Suppressor macrophage treated with lipopolysaccharide for 4 hours (primary cell): ENCODE measurements at regions not wholly inside any gene's neighbourhood (a gene's known extent, or its start where the extent isn't known, plus 50 kb on each side); places are given as distances from the start of the nearest gene placed in this dataset.
"Not testable (repeated sequence)": the region's sequence is repeated elsewhere in the genome, so short reads cannot be mapped to it uniquely, and the experiment has no call there.

Experiments
- DNase-seq: peaks from one replicate; pipeline ENCODE4 v3.0.0-alpha.2; 2020

- no peak for DNase-seq
Observed at GRCh38 chr2:234796045-234796591, 155.7 kb upstream of the SH3BP4 start.

- DNase-seq = no peak
Observed at GRCh38 chr2:234795272-234795920, 156.4 kb upstream of the SH3BP4 start.

- DNase-seq = no peak
Observed at GRCh38 chr2:234794866-234795265, 157.0 kb upstream of the SH3BP4 start.

GRCh38 chr2:234793212-234793785, 158.5 kb upstream of the SH3BP4 start:
- DNase-seq = no peak

GRCh38 chr2:234792621-234793022, 159.2 kb upstream of the SH3BP4 start:
- DNase-seq = no peak

GRCh38 chr2:234792096-234792495, 159.7 kb upstream of the SH3BP4 start:
- DNase-seq = not testable (repeated sequence)

GRCh38 chr2:234790380-234790779, 161.4 kb upstream of the SH3BP4 start:
- no peak for DNase-seq

GRCh38 chr2:234789556-234790325, 162.1 kb upstream of the SH3BP4 start:
- no peak for DNase-seq

GRCh38 chr2:234788841-234789240, 163.0 kb upstream of the SH3BP4 start:
- no peak for DNase-seq

- no peak for DNase-seq
Observed at GRCh38 chr2:234788381-234788780, 163.4 kb upstream of the SH3BP4 start.

- DNase-seq = no peak
Observed at GRCh38 chr2:234787114-234787513, 164.7 kb upstream of the SH3BP4 start.

GRCh38 chr2:234773764-234774409, 177.9 kb upstream of the SH3BP4 start:
- DNase-seq = no peak

GRCh38 chr2:234773129-234773528, 178.7 kb upstream of the SH3BP4 start:
- DNase-seq = no peak

GRCh38 chr2:234772733-234773060, 179.1 kb upstream of the SH3BP4 start:
- DNase-seq = no peak

GRCh38 chr2:234771980-234772732, 179.7 kb upstream of the SH3BP4 start:
- DNase-seq = no peak

- no peak for DNase-seq
Observed at GRCh38 chr2:234771176-234771575, 180.6 kb upstream of the SH3BP4 start.

- DNase-seq = no peak
Observed at GRCh38 chr2:234770715-234771141, 181.1 kb upstream of the SH3BP4 start.

- no peak for DNase-seq
Observed at GRCh38 chr2:234770031-234770506, 181.7 kb upstream of the SH3BP4 start.

GRCh38 chr2:234768608-234769196, 183.1 kb upstream of the SH3BP4 start:
- no peak for DNase-seq

- DNase-seq = no peak
Observed at GRCh38 chr2:234765279-234765678, 186.5 kb upstream of the SH3BP4 start.

GRCh38 chr2:234764372-234764771, 187.4 kb upstream of the SH3BP4 start:
- no peak for DNase-seq
